Natural killer cell treated with Interleukin-12 subunit alpha and Interleukin-12 subunit beta and Interleukin-15 and Interleukin-18, amount 100 ng/mL, for 72 hours (primary cell): ENCODE measurements at regions not wholly inside any gene's neighbourhood (a gene's known extent, or its start where the extent isn't known, plus 50 kb on each side); places are given as distances from the start of the nearest gene placed in this dataset.

Experiments used
- ATAC-seq, 2 donors: fragments of 150-1000 bp; cut with Tn5 transposase in 1 of 2; sonication (Bioruptor Pico), chemical (Tn5 transposase) in 1 of 2; 2 replicates each; pipeline ENCODE4 v1.10.0; 2021
- DNase-seq: peaks from one replicate; pipeline ENCODE4 v3.0.0; 2022; ENCODE audit warnings: low spot score
- H3K27ac Mint-ChIP-seq, 2 donors: 1 replicate in 1 of 2; 2 replicates in 1 of 2; pipeline ENCODE4 v1.8.0; 2022; ENCODE audit warnings: mixed read lengths in 2 of 2, mild to moderate bottlenecking in 1 of 2, moderate library complexity in 1 of 2
- H3K27me3 Mint-ChIP-seq, 2 donors: 1 replicate in 1 of 2; 2 replicates in 1 of 2; pipeline ENCODE4 v1.8.0; 2022; ENCODE audit warnings: mixed read lengths in 2 of 2
- H3K36me3 Mint-ChIP-seq: one replicate; pipeline ENCODE4 v1.8.0; 2022; ENCODE audit warnings: mixed read lengths
- H3K4me1 Mint-ChIP-seq, 2 donors: 1 replicate in 1 of 2; 2 replicates in 1 of 2; pipeline ENCODE4 v1.8.0; 2022; ENCODE audit warnings: low read depth in 2 of 2, mixed read lengths in 2 of 2, mild to moderate bottlenecking in 1 of 2
- H3K4me3 Mint-ChIP-seq: one replicate; pipeline ENCODE4 v1.8.0; 2022; ENCODE audit warnings: mixed read lengths
- H3K9me3 Mint-ChIP-seq: 2 replicates; pipeline ENCODE4 v1.8.0; 2022; ENCODE audit warnings: mixed read lengths

- Mint-ChIP-seq H3K27ac (no peak overlapping the region), H3K4me3 (no peak overlapping the region), H3K27me3 (no peaks in the 10 kb centered on the region), H3K36me3 (no peaks in the 10 kb centered on the region), H3K4me1 (no peaks in the 10 kb centered on the region), H3K9me3 (peaks cover 12% of the 10 kb centered on the region)
- DNase-seq = no peak
- ATAC-seq = no peak
Measured at GRCh38 chr6:23957017-23957416, 169.0 kb upstream of the NRSN1 start.

DNA sequence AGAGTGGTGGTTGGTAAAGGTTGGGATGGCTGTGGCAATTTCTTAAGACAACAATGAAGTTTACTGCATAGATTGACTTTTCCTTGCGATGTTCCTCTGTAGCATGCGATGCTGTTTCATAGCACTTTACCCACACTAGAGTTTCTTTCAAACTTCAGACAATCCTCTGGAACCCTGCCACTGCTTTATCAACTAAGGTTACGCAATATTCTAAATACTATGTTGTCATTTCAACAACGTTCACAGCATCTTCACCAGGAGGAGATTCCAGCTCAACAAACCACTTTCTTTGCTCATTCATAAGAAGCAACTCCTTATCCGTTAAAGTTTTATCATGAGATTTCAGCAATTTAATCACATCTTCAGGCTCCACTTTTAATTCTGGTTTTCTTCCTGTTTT, 161.2 kb upstream of the NRSN1 start:
- no peaks in the 10 kb centered on the region for H3K36me3 Mint-ChIP-seq
- no peak overlapping the region for H3K4me3 Mint-ChIP-seq
- no peaks in the 10 kb centered on the region for H3K4me1 Mint-ChIP-seq
- peaks cover 11% of the 10 kb centered on the region for H3K9me3 Mint-ChIP-seq
- H3K27me3 Mint-ChIP-seq = no peaks in the 10 kb centered on the region
- DNase-seq = no peak
- no peak overlapping the region for H3K27ac Mint-ChIP-seq
- ATAC-seq = no peak

- Mint-ChIP-seq H3K27me3 (no peaks in the 10 kb centered on the region), H3K27ac (no peak overlapping the region)
Measured at GRCh38 chr6:23969344-23969743, 156.7 kb upstream of the NRSN1 start.

GRCh38 chr6:23977706-23978105, 148.3 kb upstream of the NRSN1 start:
- no peaks in the 10 kb centered on the region for H3K36me3 Mint-ChIP-seq
- H3K27ac Mint-ChIP-seq = no peak overlapping the region
- H3K4me3 Mint-ChIP-seq = no peak overlapping the region
- H3K27me3 Mint-ChIP-seq = no peaks in the 10 kb centered on the region
- DNase-seq (no peak), ATAC-seq (no peak)
- peaks cover 10% of the 10 kb centered on the region for H3K9me3 Mint-ChIP-seq
- no peaks in the 10 kb centered on the region for H3K4me1 Mint-ChIP-seq

More at GRCh38 chr6:23969344-23969743, 156.7 kb upstream of the NRSN1 start:
- Mint-ChIP-seq H3K4me1 (no peaks in the 10 kb centered on the region), H3K36me3 (no peaks in the 10 kb centered on the region), H3K9me3 (peaks cover 11% of the 10 kb centered on the region), H3K4me3 (no peak overlapping the region)
- ATAC-seq (no peak), DNase-seq (no peak)

- DNase-seq = no peak
- Mint-ChIP-seq H3K9me3 (peaks cover 10% of the 10 kb centered on the region), H3K27me3 (no peaks in the 10 kb centered on the region), H3K4me3 (no peak overlapping the region), H3K27ac (no peak overlapping the region), H3K36me3 (no peaks in the 10 kb centered on the region), H3K4me1 (no peaks in the 10 kb centered on the region)
- ATAC-seq = no peak
Measured at GRCh38 chr6:23980965-23981364, 145.1 kb upstream of the NRSN1 start.

- DNase-seq = no peak
- no peak overlapping the region for H3K27ac Mint-ChIP-seq
- H3K4me1 Mint-ChIP-seq = no peaks in the 10 kb centered on the region
- H3K27me3 Mint-ChIP-seq = no peaks in the 10 kb centered on the region
- no peak overlapping the region for H3K4me3 Mint-ChIP-seq
- peaks cover 10% of the 10 kb centered on the region for H3K9me3 Mint-ChIP-seq
- no peak for ATAC-seq
- no peaks in the 10 kb centered on the region for H3K36me3 Mint-ChIP-seq
Measured at GRCh38 chr6:23981923-23982322, 144.1 kb upstream of the NRSN1 start.

GRCh38 chr6:23983735-23984134, 142.3 kb upstream of the NRSN1 start:
- DNase-seq = no peak
- H3K4me3 Mint-ChIP-seq = no peak overlapping the region
- no peaks in the 10 kb centered on the region for H3K4me1 Mint-ChIP-seq
- no peaks in the 10 kb centered on the region for H3K27me3 Mint-ChIP-seq
- no peaks in the 10 kb centered on the region for H3K36me3 Mint-ChIP-seq
- peaks cover 10% of the 10 kb centered on the region for H3K9me3 Mint-ChIP-seq
- H3K27ac Mint-ChIP-seq = no peak overlapping the region
- ATAC-seq = no peak

- Mint-ChIP-seq H3K4me3 (no peak overlapping the region), H3K27ac (no peak overlapping the region), H3K36me3 (no peaks in the 10 kb centered on the region), H3K4me1 (no peaks in the 10 kb centered on the region), H3K9me3 (peaks cover 10% of the 10 kb centered on the region), H3K27me3 (no peaks in the 10 kb centered on the region)
- no peak for ATAC-seq
- no peak for DNase-seq
Measured at GRCh38 chr6:23985015-23985414, 141.0 kb upstream of the NRSN1 start.

GRCh38 chr6:23989885-23990533, 136.0 kb upstream of the NRSN1 start:
- DNase-seq (no peak), ATAC-seq (no peak)
- Mint-ChIP-seq H3K4me1 (no peaks in the 10 kb centered on the region), H3K27me3 (no peaks in the 10 kb centered on the region), H3K4me3 (no peak overlapping the region), H3K9me3 (peaks cover 2% of the 10 kb centered on the region), H3K27ac (no peak overlapping the region), H3K36me3 (no peaks in the 10 kb centered on the region)

DNA sequence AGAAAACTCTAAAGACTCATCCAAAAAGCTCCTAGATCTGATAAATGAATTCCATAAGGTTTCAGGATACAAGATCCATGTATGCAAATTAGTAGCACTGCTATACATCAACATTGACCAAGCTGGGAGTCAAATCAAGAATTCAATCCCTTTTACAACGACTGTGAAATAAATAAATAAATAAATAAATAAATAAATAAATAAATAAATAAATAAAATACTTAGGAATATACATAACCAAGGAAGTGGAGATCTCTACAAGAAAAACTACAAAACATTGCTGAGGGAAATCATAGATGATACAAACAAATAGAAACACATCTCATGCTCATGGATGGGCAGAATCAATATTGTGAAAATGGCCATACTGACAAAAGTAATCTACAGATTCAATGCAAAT, 132.0 kb upstream of the NRSN1 start:
- H3K9me3 Mint-ChIP-seq = peaks cover 2% of the 10 kb centered on the region
- ATAC-seq = no peak
- H3K27ac Mint-ChIP-seq = no peak overlapping the region

GRCh38 chr6:24004062-24004461, 122.0 kb upstream of the NRSN1 start:
- Mint-ChIP-seq H3K27me3 (no peaks in the 10 kb centered on the region), H3K27ac (no peak overlapping the region), H3K4me1 (no peaks in the 10 kb centered on the region), H3K4me3 (no peak overlapping the region), H3K36me3 (no peaks in the 10 kb centered on the region), H3K9me3 (peaks cover 5% of the 10 kb centered on the region)
- ATAC-seq (no peak), DNase-seq (no peak)

More for the DNA sequence above, 132.0 kb upstream of the NRSN1 start:
- no peaks in the 10 kb centered on the region for H3K27me3 Mint-ChIP-seq
- no peaks in the 10 kb centered on the region for H3K4me1 Mint-ChIP-seq
- DNase-seq = no peak
- no peak overlapping the region for H3K4me3 Mint-ChIP-seq
- no peaks in the 10 kb centered on the region for H3K36me3 Mint-ChIP-seq

GRCh38 chr6:24004659-24005058, 121.4 kb upstream of the NRSN1 start:
- no peaks in the 10 kb centered on the region for H3K36me3 Mint-ChIP-seq
- H3K9me3 Mint-ChIP-seq = peaks cover 5% of the 10 kb centered on the region
- ATAC-seq = no peak

GRCh38 chr6:24006254-24006653, 119.8 kb upstream of the NRSN1 start:
- no peaks in the 10 kb centered on the region for H3K27me3 Mint-ChIP-seq
- H3K27ac Mint-ChIP-seq = no peak overlapping the region
- H3K9me3 Mint-ChIP-seq = peaks cover 5% of the 10 kb centered on the region
- no peak for ATAC-seq
- H3K4me3 Mint-ChIP-seq = no peak overlapping the region
- H3K4me1 Mint-ChIP-seq = no peaks in the 10 kb centered on the region
- no peak for DNase-seq
- H3K36me3 Mint-ChIP-seq = no peaks in the 10 kb centered on the region

More at GRCh38 chr6:24004659-24005058, 121.4 kb upstream of the NRSN1 start:
- no peak overlapping the region for H3K27ac Mint-ChIP-seq
- H3K4me3 Mint-ChIP-seq = no peak overlapping the region
- DNase-seq = no peak
- H3K4me1 Mint-ChIP-seq = no peaks in the 10 kb centered on the region
- H3K27me3 Mint-ChIP-seq = no peaks in the 10 kb centered on the region

DNA sequence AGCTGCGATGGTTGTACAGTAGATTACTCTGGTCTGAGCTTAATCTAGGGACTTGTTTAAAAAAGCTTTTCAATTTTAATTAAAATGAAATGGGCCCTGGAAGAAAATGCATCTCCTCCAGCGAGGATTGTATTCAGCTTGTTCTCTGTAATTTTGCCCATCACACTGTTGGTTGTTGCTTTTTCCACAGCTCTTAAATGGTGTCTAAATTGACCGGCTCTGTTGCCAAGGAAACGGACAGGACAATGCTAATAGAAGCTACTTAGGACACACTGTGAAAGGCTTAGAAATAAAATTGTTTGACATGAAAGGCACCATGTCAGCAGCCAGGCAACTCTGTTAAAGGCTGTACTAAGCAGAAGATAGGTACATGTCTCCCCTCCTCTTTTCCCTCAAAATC, 116.7 kb upstream of the NRSN1 start:
- Mint-ChIP-seq H3K4me3 (no peak overlapping the region), H3K27ac (no peak overlapping the region), H3K9me3 (peaks cover 2% of the 10 kb centered on the region), H3K27me3 (no peaks in the 10 kb centered on the region), H3K4me1 (no peaks in the 10 kb centered on the region), H3K36me3 (no peaks in the 10 kb centered on the region)
- DNase-seq = no peak
- no peak for ATAC-seq

DNA sequence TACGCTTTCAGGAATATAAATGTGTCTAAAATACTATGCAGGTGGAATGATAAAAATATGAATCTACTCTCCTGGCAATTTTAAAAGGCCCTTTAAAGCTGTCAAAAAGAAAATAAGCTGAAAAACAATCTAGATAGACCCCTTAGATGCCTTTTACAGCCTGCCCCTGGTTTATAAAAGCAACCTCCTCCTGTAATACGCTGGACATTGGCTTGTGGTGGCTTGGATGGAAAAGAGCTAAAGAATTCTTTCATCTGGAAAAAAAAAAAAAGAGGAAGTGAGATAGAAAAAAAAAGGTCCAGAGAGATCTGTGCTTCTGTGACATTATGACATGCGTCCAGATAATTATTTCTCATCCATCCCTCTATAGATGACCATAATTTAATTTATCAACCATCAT, 115.9 kb upstream of the NRSN1 start:
- no peak for ATAC-seq
- Mint-ChIP-seq H3K27ac (no peak overlapping the region), H3K4me3 (no peak overlapping the region), H3K9me3 (peaks cover 3% of the 10 kb centered on the region), H3K4me1 (no peaks in the 10 kb centered on the region), H3K27me3 (no peaks in the 10 kb centered on the region), H3K36me3 (no peaks in the 10 kb centered on the region)
- no peak for DNase-seq
